NCI-H226 (cell line): ENCODE measurements at regions not wholly inside any gene's neighbourhood (a gene's known extent, or its start where the extent isn't known, plus 50 kb on each side); places are given as distances from the start of the nearest gene placed in this dataset.
"Not testable (repeated sequence)": the region's sequence is repeated elsewhere in the genome, so short reads cannot be mapped to it uniquely, and the experiment has no call there.

ENCODE experiments used
- DNase-seq: peaks from one replicate; pipeline ENCODE4 v3.0.0-alpha.2; 2015

DNA sequence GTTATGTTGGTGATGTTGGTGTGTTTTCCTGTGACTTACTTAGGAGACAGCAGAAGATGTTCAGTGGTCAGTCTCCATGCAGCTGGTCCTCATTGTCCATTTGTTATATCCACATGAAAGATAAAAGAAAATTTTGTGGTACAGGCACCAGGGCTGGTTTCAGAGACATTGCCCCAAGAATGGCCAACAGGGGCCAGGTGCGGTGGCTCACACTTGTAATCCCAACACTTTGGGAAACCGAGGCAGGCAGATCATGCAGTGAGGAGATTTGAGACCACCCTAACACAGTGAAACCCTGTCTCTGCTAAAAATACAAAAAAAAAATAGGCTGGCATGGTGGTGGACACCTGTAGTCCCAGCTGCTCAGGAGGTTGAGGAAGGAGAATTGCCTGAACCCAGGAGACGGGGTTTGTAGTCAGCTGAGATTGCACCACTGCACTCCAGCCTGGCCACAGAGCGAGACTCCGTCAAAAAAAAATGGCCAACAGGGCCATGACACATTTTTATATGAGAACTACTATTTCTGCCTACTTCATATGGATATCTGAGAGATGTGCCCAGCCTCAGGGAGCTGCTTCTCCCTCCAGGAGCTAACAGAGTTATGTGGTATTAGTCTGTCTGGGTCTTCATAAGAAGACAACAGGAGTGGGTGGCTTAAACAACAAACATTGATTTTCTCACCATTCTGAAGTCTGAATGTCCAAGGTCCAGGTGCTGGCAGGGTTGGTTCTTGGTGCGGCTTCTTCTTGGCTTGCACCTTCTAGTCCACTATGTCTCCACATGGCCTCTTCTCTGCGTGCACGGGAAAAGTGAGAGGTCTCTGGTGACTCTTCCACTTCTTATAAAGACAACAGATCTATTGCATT lies 821.7 kb downstream of the TMEM121 start:
- no peak for DNase-seq

DNA sequence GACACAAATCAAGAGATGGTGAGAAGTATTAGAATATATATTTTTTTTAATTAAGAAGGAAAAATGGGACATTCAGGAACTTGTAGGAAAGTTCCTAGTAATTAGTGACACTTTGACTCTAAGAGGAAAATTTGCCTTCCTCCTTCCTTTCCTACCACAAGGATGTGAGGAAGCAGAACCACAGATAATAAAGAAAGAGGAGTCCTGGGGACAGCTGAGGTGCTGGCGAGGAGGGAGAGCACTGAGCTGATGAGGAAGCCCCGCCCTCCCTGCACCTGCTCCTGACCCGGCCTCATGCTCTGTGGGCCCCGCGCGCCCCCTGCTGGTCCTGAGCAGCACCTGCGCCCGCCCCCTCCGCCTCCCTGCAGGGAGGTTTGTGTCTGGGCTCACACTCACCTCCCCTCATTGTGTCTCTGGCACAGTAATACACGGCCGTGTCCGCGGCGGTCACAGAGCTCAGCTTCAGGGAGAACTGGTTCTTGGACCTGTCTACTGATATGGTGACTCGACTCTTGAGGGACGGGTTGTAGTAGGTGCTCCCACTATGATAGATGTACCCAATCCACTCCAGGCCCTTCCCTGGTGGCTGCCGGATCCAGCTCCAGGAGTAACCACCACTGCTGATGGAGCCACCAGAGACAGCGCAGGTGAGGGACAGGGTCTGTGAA lies 822.6 kb downstream of the TMEM121 start:
- not testable (repeated sequence) for DNase-seq

DNA sequence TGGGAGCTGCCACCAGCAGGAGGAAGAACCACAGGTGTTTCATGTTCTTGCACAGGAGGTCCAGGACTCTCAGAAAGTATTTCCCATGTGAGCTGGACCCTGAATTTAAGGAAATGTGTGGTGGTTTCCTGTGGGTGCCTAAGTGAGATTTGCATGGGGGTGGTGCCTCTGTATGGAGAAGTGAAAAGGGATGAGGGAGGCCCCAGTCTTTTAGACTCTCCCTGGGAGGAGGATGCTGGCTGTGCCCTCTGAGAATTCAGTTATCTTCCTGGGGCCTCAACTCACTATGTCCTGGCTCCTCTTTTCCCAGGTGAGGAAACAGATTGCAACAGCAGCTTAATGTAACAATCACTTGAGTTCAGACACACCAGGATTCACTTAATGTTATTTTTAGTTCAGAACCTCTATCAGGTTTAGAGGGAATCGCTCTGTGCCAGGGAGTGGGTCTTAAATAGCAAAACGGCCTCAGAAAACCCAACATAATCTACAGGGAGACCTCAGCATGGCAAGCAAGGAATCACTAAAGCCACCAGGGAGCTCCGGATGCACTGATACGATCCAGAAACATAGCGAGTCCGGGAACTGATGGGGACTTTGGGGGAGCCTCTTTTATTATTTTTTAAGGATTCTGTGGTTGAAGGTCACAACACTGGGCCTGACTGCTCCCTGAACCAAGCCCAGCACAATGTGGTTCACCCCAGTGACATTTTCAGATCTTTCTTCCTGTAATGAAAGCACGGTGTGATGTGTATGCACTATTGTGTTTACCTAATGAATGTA lies 823.5 kb downstream of the TMEM121 start:
- not testable (repeated sequence) for DNase-seq

DNA sequence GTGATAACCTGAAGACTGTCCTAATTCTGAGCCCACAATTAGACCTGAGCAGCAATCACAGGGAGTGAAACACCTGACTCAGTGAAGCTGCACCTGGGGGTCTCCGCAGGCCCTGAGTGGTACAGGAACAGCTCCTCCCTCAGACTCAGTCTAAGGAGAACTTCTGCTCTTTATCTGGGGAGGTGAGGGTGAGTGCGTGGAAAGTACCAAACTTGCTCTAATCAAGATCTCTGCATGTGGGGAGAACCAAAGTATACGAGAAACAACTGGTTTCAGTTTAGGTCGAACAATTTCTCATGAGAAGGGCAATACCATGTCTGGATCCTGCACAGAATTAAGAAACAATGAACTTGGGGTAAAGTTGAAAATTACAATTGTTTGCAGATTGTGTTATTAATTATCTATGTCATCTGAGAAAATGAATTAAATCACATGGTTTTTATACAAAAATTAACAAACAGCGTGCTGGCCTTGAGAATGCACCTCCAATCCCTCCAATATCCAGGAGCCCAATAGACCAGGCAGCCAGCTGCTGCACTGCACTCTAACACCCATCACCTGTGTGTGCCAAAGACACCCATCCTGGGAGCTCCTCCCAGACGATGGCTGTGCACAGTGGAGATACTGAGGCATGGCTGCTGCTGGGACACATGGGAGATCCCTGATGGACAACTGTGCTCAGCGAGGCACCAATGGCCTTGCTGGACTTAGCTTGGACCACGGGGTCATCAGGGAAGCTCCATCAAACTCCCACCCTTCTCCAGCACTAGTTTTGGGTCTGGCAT lies 828.8 kb downstream of the TMEM121 start:
- DNase-seq = not testable (repeated sequence)

DNA sequence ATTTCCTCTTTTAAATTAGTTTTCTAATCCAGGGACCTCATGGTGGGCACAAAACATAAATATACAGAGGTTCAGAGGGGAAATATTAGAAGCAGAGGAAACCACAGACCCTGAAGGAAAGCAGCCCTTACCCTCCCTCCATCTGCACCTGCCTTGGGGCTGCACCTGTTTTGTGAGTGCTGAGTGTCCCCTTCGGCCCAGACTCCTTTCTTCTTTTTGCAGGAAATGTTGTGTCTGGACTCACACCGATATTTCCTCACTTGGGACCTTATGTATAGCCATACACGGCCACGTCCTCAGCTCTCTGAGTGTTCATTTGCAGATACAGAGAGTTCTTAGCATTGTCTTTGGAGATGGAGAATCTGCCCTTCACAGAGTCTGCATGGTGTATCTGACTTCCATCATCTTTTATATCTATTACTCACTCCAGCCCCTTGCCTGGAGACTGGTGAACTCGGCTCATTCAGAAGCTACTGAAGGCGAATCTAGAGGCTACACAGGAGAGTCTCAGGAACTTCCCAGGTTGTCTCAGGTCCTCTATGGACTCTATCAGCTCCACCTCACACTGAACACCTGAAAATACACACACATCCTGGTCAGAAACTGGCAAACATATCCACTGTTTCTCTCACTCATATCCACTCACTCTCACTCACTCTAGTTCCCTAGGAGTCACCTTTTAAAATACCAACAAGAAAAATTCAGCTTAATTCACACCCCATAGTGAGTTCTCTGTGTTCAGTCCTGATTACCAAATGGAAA lies 829.7 kb downstream of the TMEM121 start:
- not testable (repeated sequence) for DNase-seq

DNA sequence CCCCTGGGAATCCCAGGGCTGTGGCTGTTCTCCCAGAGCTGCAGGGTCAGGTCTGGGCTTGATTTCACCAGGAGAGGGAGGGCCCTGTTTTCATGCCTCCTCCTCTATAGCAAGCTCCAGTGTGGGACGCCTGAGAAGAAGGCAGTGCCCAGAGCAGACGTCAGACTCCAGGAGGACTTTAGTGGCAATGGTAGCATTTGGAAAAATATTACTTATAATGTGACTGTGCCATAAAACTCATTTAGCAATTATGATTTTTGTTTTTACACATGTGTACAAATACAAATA lies 830.2 kb downstream of the TMEM121 start:
- DNase-seq = not testable (repeated sequence)

DNA sequence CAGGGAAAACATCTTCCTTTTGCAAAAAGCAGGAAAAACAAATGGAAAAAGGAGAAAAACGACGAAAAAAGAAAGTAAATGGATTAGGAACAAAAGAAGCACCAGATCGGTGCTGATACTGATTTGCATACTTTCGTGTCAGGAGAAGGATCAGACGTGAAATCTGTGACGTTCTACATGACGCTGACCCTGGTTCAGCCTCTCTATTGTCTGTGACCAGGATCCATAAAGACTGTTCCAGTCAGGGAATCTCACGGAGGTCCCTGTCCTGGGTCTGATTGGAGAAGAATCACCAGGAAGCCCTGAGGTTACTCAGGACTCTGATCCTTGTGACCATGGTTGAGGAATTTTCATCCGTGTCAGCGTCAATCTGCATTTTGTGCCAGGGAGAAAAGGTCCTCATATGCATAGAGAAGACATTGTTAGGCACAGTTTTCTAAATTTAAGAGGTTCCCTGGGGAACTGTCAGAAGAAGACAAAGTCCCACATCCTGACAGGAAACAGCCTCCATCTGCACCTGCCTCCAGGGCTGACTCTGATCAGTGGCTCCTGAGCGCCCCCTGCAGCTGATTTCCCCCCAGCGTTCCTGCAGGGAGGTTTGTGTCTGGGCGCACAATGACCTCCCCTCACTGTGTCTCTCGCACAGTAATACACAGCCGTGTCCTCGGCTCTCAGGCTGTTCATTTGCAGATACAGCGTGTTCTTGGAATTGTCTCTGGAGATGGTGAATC lies 832.9 kb downstream of the TMEM121 start:
- DNase-seq = not testable (repeated sequence)

DNA sequence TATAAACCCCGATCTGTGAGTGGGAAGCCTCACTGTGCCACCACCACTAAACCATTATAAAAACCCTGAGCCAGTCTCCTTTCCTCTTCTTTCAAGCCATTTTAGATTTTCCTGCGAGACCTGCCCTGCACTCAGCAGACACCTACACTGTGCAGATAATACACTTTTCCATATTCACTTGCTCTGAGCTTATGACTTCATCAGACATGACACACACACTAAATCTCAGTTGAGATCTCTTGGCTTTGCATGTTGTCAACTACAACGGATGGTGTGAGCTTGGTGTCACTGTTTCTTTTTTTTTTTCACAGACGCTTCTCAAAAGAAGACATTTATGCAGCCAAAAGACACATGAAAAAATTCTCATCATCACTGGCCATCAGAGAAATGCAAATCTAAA lies 839.0 kb downstream of the TMEM121 start:
- DNase-seq = not testable (repeated sequence)

DNA sequence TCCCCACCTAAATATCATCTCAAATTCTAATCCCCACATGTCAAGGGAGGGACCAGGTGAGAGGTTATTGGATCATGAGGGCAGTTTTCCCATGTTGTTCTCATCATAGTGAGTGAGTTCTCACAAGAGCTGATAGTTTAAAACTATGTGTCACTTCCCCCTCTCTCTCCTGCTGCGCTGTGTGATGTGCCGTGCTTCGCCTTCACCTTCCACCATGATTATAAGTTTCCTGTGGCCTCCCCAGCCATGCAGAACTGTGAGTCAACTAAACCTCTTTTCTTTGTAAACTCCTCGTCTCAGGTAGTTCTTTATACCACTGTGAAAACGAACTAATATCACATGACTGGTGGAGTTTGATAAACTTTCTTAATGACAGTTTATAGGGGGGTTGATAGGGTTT lies 839.5 kb downstream of the TMEM121 start:
- not testable (repeated sequence) for DNase-seq

DNA sequence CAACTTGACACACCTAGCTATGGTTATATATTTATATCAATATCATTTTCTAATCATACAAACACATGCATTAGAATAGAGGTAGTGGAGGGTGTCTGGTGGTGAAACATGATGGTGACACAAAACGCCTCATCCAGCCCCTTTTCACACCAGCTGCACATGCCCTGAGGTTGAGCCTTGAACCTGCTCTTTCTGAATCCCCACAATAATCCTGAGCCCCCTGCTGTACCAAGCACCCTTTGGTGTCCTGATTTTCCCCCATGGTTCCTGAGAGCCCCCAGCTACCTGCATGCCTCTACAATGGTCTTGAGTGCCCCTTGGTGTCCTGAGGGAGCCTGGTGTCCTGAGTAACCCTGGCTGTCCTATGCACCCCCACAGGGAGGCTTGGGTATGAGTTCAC lies 840.6 kb downstream of the TMEM121 start:
- DNase-seq = not testable (repeated sequence)

DNA sequence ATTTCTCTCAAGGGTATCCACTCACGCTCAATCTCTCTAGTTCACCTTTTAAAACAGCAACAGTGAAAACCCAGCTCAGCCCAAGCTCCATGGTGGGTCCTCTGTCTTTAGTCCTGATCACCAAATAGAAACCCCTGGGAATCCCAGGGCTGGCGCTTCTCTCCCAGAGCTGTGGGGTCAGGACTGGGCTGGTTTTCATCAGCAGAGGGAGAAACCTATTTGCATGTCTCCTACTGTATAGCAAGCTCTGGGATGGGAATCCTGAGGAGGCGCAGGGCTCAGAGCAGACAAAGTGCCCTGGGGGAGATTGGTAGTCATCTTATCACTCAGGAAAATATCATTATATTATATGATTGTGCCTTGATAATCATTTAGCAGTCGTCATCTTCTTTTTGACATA lies 843.1 kb downstream of the TMEM121 start:
- not testable (repeated sequence) for DNase-seq

DNA sequence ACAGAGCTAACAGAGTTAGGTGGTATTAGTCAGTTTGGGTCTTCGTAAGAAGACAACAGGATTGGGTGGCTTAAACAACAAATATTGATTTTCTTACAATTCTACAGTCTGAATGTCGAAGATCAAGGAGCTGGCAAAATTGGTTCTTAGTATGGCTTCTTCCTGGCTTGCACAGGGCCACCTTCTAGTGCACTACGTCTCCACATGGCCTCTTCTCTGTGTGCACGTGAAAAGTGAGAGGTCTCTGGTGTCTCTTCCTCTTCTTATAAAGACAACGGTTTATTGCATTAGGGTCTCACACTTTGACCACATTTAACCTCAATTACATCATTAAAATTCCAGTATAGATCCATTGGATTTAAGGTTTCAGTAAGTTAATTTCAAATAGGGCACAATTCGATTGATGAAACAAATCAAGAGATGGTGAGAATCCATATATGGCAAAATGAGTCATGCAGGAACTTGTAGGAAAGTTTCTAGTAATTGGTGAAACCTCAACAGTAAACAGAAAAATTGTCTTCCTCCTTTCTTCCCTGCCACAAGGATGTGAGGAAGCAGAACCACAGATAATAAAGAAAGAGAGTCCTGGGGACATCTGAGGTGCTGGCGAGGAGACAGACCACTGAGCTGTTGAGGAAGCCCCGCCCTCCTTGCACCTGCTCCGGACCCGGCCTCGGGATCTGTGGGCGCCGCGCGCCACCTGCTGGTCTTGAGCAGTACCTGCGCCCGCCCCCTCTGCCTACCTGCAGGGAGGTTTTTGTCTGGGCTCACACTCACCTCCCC lies 846.7 kb downstream of the TMEM121 start:
- no peak for DNase-seq

DNA sequence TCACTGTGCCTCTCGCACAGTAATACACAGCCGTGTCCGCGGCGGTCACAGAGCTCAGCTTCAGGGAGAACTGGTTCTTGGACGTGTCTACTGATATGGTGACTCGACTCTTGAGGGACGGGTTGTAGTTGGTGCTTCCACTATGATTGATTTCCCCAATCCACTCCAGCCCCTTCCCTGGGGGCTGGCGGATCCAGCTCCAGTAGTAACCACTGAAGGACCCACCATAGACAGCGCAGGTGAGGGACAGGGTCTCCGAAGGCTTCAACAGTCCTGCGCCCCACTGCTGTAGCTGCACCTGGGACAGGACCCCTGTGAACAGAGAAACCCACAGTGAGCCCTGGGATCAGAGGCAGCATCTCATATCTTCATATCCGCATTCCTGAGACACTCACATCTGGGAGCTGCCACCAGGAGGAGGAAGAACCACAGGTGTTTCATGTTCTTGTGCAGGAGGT lies 847.3 kb downstream of the TMEM121 start:
- DNase-seq = not testable (repeated sequence)

DNA sequence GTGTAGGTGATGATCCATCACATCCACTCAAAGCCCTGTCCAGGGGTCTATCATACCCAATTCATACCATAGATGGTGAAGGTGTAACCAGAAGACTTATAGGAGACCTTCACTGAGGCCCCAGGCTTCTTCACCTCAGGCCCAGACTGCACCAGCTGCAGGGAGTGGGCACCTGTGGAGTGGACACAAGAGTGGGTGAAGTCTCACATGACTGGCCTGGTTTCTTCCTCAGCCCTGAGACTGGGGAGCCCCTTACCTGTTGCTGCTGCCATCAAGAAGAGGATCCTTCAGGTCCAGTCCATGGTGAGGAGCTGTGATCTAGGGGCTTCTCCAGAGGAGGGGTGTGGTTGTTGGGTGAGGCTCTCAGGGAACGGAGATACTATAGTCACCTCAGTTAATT lies 851.0 kb downstream of the TMEM121 start:
- DNase-seq = no peak

DNA sequence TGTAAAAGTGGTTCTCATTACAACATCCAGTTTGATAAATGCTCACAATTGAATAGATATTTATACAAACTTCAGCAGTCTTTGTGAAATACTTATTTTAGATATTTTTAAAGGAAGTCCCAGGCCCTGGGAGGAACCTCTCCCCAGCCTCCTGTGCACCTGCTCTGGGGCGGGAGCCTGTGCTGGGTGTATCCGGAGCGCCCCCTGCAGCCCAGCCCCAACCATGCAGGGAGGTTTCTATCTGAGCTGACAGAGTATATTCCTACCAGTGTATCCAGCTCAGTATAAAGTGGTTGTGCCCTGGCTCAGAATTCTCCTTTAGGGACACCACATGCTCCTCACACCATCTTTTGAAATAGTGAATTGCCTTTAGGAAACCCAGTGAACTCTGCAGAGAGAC lies 851.8 kb downstream of the TMEM121 start:
- DNase-seq = no peak

DNA sequence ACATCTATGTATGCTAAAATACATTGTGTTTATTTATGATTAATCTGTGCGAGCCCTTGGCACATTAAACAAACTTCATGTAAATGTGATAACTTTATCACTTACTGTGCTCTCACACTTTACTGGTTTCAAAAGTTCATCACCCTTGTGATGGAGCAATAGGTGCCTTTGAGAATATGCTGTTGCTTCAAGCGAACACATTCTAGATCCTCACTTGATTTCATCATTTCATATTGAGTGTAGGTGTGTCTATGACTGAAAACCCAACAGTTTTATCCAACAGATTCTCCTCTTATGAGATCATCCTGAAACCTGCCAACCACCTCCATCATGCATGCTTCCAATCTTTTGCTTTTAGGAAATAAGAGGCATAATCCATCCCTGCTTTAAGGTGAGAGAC lies 854.4 kb downstream of the TMEM121 start:
- no peak for DNase-seq

DNA sequence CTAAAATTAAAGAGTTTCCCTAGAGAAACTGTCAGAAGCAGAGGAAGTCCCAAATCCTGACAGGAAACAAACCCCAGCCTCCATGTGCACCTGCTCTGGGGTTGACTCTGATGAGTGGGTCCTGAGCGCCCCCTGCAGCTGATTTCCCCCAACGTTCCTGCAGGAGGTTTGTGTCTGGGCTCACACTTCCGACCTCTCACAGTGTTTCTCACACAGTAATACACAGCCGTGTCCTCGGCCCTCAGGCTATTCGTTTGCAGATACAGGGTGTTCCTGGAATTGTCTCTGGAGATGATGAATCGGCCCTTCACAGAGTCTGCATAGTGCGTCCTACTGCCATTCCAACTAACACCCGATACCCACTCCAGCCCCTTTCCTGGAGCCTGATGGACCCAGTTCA lies 862.8 kb downstream of the TMEM121 start:
- DNase-seq = not testable (repeated sequence)

DNA sequence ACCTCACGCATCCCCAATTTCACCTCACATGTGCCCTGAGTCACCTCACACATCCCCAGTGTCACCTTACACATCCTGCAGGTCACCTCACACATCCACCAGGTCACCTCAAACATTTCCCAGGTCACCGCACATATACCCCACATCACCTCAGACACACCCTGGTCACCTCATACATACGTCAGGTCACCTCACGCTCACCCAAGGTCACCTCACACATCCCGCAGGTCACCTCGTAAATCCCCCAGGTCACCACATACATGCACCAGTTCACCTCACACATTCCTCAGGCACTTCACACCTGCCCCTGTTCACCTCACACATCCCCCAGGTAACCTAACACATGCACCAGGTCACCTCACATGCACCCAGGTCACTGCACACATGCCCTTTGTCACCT lies 864.0 kb downstream of the TMEM121 start:
- no peak for DNase-seq

DNA sequence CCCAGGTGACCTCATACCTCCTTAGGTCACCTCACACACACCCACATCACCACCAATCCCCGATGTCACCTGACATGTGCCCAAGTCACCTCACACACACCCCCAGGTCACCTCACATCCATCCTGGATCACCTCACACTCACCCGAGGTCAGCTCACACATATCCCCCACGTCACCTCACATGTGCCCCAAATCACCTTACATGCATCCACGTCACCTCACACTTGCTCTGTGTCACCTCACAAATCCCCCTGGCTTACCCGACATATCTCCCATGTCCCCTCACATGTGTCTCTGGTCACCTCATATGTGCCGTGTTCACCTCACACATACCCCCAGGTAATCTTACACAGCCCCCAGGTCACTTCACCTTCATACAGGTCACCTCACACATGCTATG lies 864.6 kb downstream of the TMEM121 start:
- DNase-seq = no peak

DNA sequence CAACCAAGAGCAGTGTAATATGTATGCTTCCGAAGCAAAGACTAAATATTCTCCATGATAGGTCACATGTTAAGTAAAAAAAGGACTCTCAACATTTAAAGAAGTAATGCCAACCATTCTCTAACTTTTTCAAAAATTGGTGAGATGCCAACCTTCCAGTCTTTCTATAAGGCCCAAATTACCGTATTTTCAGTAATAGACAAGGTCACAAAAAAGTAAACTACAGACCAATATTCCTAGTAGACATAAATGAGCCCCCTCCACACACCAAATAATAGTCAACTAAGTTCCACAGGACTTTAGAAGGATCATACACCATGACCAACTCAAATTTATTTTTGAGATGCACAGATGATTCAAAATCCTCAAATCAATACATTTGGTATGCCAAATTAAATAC lies 867.4 kb downstream of the TMEM121 start:
- no peak for DNase-seq
